Prostate gland (tissue), 2 donors: ENCODE measurements at regions not wholly inside any gene's neighbourhood (a gene's known extent, or its start where the extent isn't known, plus 50 kb on each side); places are given as distances from the start of the nearest gene placed in this dataset.
A peak's percentile ranks its signal among the peaks of the same experiment; 100 is the strongest.

Source experiments
- DNase-seq: peaks from one replicate; pipeline ENCODE4 v3.0.0-alpha.2; 2019; ENCODE audit warnings: low spot score
- H3K27ac ChIP-seq, 2 donors: fragments of 200-600 bp; sonication (generic); 2 replicates each; pipeline ENCODE4 v1.5.1; 2017 to 2019
- H3K27me3 ChIP-seq: fragments of 200-600 bp; sonication (generic); replicated peaks from 2 replicates; pipeline ENCODE4 v1.5.1; 2019; ENCODE audit not compliant: insufficient read depth
- H3K36me3 ChIP-seq, 2 donors: fragments of 200-600 bp; sonication (generic); 1 replicate in 1 of 2; 2 replicates in 1 of 2; pipeline versions ENCODE4 v1.5.1 to v1.8.1; 2017 to 2019
- H3K4me1 ChIP-seq: fragments of 200-600 bp; sonication (generic); replicated peaks from 2 replicates; pipeline ENCODE4 v1.5.1; 2019
- H3K4me3 ChIP-seq, 2 donors: fragments of 200-600 bp; sonication (generic); 2 replicates each; pipeline ENCODE4 v1.5.1; 2017 to 2019
- H3K9me3 ChIP-seq: fragments of 200-600 bp; sonication (generic); 2 replicates; pipeline ENCODE4 v1.5.1; 2017
- CTCF ChIP-seq, 4 experiments: fragments of 200-600 bp in 2 of 4; fragments of 450-650 bp in 2 of 4; sonication (generic) in 2 of 4; IDR thresholded peaks; 1 replicate in 3 of 4; 2 replicates in 1 of 4; pipeline ENCODE4 v1.5.1; 2016 to 2019; ENCODE audit warnings: antibody characterized with exemption in 4 of 4, mild to moderate bottlenecking in 2 of 4, moderate library complexity in 2 of 4
- POLR2A ChIP-seq: fragments of 450-650 bp; IDR thresholded peaks from one replicate; pipeline ENCODE4 v1.6.1; 2016; ENCODE audit warnings: antibody characterized with exemption, mild to moderate bottlenecking
- POLR2AphosphoS5 ChIP-seq: sonication (generic); formaldehyde crosslinking; IDR thresholded peaks from one replicate; pipeline ENCODE4 v1.6.1; 2017; ENCODE audit warnings: antibody characterized with exemption
- WGBS: methylation state at CpG from one replicate; pipeline ENCODE4 v1.1.5; 2018; 5-methylcytosine and 5-hydroxymethylcytosine counted together
- intact Hi-C: fragments of 100-400 bp; cut with DNase I; formaldehyde crosslinking; loops from one replicate; pipeline ENCODE4 v1.14.2; 2022

DNA sequence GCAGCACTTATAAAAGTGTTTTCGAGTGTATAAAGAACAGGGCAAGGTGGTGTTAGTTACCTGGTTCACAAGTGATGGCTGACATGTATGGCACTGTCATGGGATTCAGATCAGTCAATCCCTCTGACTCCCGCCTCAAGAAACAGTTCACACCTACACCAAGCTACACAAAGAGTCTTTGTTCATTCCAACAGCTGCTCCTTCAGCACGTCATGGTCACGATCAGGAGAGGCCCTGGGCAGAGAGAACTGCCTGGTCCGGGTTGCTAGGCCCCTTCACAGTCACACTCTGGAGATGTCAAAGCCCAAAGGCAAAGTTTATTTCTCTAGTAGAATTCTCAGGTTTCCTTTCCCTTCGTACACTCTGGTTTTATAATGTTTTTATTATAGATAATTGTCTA, 426.7 kb downstream of the ZSWIM6 start:
- no peak for DNase-seq
- H3K36me3 ChIP-seq, result no peaks in the 10 kb centered on the region
- WGBS, result 66% methylated on average over 6 of the region's 6 CpGs
- H3K4me3 ChIP-seq, result no peak overlapping the region
- intact Hi-C loops, result no loop called here
- no peak for TF ChIP-seq POLR2A
- TF ChIP-seq CTCF (IDR thresholded peaks at IDR 0.05), result no peak
- TF ChIP-seq POLR2AphosphoS5, result no peak
- no peak overlapping the region for H3K27ac ChIP-seq
- no peaks in the 10 kb centered on the region for H3K4me1 ChIP-seq
- H3K9me3 ChIP-seq, result no peaks in the 10 kb centered on the region
- no peaks in the 10 kb centered on the region for H3K27me3 ChIP-seq

GRCh38 chr5:61765471-61765870, 433.4 kb downstream of the ZSWIM6 start:
- intact Hi-C loops, result no loop called here
- WGBS, result 66% methylated on average over 1 of the region's 1 CpG
- Histone ChIP-seq H3K9me3 (no peaks in the 10 kb centered on the region), H3K27ac (no peak overlapping the region), H3K4me1 (no peaks in the 10 kb centered on the region), H3K36me3 (no peaks in the 10 kb centered on the region), H3K27me3 (no peaks in the 10 kb centered on the region), H3K4me3 (no peak overlapping the region)
- DNase-seq, result no peak
- TF ChIP-seq CTCF (IDR thresholded peaks at IDR 0.05), result no peak
- no peak for TF ChIP-seq POLR2A
- TF ChIP-seq POLR2AphosphoS5, result no peak

DNA sequence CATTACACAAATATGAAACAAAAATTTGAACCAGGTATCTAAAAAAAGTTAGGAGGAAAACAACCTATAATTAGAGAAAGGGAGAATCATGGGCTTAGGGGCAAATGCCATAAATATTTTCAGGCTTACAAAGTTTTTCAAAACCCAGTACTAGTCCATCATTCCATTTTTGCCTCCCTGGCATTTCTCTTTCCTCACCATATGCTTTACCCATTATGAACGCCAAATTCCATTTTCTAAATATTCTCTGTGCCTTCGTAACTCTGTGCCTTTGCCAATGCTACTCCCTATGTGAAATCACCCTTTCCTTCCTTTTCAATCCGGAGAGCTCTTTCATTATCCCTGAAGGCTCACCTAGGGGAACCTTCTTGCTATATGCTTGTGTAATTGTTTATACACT, 434.1 kb downstream of the ZSWIM6 start:
- no peak for DNase-seq
- intact Hi-C loops, result no loop called here
- no peaks in the 10 kb centered on the region for H3K27me3 ChIP-seq
- no peak overlapping the region for H3K4me3 ChIP-seq
- no peaks in the 10 kb centered on the region for H3K36me3 ChIP-seq
- H3K27ac ChIP-seq, result no peak overlapping the region
- WGBS, result 95% methylated on average over 3 of the region's 3 CpGs
- TF ChIP-seq POLR2AphosphoS5, result no peak
- no peak for TF ChIP-seq POLR2A
- no peak for TF ChIP-seq CTCF (IDR thresholded peaks at IDR 0.05)
- no peaks in the 10 kb centered on the region for H3K4me1 ChIP-seq
- H3K9me3 ChIP-seq, result no peaks in the 10 kb centered on the region

- no peaks in the 10 kb centered on the region for H3K27me3 ChIP-seq
- no peak overlapping the region for H3K27ac ChIP-seq
- H3K36me3 ChIP-seq, result no peaks in the 10 kb centered on the region
- no peak for TF ChIP-seq CTCF (IDR thresholded peaks at IDR 0.05)
- TF ChIP-seq POLR2AphosphoS5, result no peak
- TF ChIP-seq POLR2A, result no peak
- intact Hi-C loops, result no loop called here
- no peaks in the 10 kb centered on the region for H3K9me3 ChIP-seq
- H3K4me1 ChIP-seq, result no peaks in the 10 kb centered on the region
- H3K4me3 ChIP-seq, result no peak overlapping the region
- WGBS, result 56% methylated on average over 7 of the region's 7 CpGs
- no peak for DNase-seq
Measured at GRCh38 chr5:61767231-61768080, 435.4 kb downstream of the ZSWIM6 start.

DNA sequence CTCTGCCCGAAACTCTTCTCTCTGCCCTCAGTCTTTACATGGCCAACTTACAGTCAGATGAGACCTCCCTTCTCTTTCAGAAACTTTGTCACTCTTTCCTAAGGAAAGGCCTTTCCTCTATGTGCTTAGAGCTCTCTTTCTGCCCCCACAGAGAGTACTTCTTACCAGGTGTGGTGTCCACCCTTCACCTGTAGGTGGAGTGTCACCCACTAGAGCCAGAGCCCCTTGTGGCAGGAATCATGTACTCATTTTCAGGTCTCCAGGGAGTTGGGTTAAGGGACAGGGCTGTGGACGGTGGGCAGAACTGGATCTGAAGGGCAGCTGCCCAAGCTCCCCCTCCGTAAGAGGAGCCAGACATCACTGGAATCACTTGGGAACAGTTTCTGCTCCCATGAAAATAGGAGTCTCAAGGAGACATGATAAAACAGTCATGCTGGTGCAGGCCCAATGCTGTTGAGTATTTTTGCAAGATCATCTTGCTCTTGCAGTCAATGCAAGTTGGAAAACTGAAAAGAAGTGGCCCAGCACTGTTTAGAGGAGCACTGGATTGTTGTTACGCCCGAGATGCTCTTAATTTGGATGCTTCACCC, 436.7 kb downstream of the ZSWIM6 start:
- Histone ChIP-seq H3K9me3 (no peaks in the 10 kb centered on the region), H3K36me3 (no peaks in the 10 kb centered on the region), H3K4me3 (no peak overlapping the region), H3K27me3 (no peaks in the 10 kb centered on the region), H3K4me1 (no peaks in the 10 kb centered on the region), H3K27ac (no peak overlapping the region)
- DNase-seq, result no peak
- intact Hi-C loops, result no loop called here
- WGBS, result 92% methylated on average over 5 of the region's 5 CpGs
- TF ChIP-seq POLR2A (no peak), CTCF (IDR thresholded peaks at IDR 0.05) (peak in 2 of 4 experiments; percentile 37 to 53), POLR2AphosphoS5 (no peak)
